ES-I3 (cell line): ENCODE measurements at regions not wholly inside any gene's neighbourhood (a gene's known extent, or its start where the extent isn't known, plus 50 kb on each side); places are given as distances from the start of the nearest gene placed in this dataset.
"Not testable (repeated sequence)": the region's sequence is repeated elsewhere in the genome, so short reads cannot be mapped to it uniquely, and the experiment has no call there.

Source experiments
- H3K36me3 ChIP-seq: 2 replicates; pipeline ENCODE4 v1.6.1; 2013; ENCODE audit warnings: mild to moderate bottlenecking, low read length, control low read depth, moderate library complexity; ENCODE audit not compliant: insufficient read depth
- H3K4me1 ChIP-seq: 2 replicates; pipeline ENCODE4 v1.6.1; 2013; ENCODE audit warnings: mild to moderate bottlenecking, control low read depth, low read length; ENCODE audit not compliant: insufficient read depth
- H3K9ac ChIP-seq: 2 replicates; pipeline ENCODE4 v1.6.1; 2013; ENCODE audit warnings: low read depth, mild to moderate bottlenecking, low read length, moderate library complexity
- H3K9me3 ChIP-seq: 2 replicates; pipeline ENCODE4 v1.6.1; 2013; ENCODE audit warnings: mild to moderate bottlenecking, low read length, moderate library complexity; ENCODE audit not compliant: control insufficient read depth, insufficient read depth

- no peak overlapping the region for H3K9ac ChIP-seq
- H3K9me3 ChIP-seq, result no peaks in the 10 kb centered on the region
- peaks cover 4% of the 10 kb centered on the region for H3K4me1 ChIP-seq
- no peaks in the 10 kb centered on the region for H3K36me3 ChIP-seq
Measured at GRCh38 chr3:4067893-4068292, 235.3 kb upstream of the SETMAR start.

GRCh38 chr3:4069796-4070195, 233.4 kb upstream of the SETMAR start:
- Histone ChIP-seq H3K4me1 (peaks cover 4% of the 10 kb centered on the region), H3K36me3 (no peaks in the 10 kb centered on the region), H3K9ac (no peak overlapping the region), H3K9me3 (no peaks in the 10 kb centered on the region)

- Histone ChIP-seq H3K9ac (peak overlapping the region; percentile 31; the same call in 1 of the 2 replicates), H3K36me3 (no peaks in the 10 kb centered on the region), H3K9me3 (no peaks in the 10 kb centered on the region), H3K4me1 (peaks cover 4% of the 10 kb centered on the region)
Measured at GRCh38 chr3:4071481-4072184, 231.5 kb upstream of the SETMAR start.

GRCh38 chr3:4077278-4077677, 225.9 kb upstream of the SETMAR start:
- not testable (repeated sequence) for H3K9ac ChIP-seq, H3K36me3 ChIP-seq, H3K9me3 ChIP-seq, H3K4me1 ChIP-seq

- Histone ChIP-seq H3K9ac (no peak overlapping the region), H3K9me3 (no peaks in the 10 kb centered on the region), H3K4me1 (no peaks in the 10 kb centered on the region), H3K36me3 (no peaks in the 10 kb centered on the region)
Measured at GRCh38 chr3:4077950-4078349, 225.2 kb upstream of the SETMAR start.

- H3K36me3 ChIP-seq, result no peaks in the 10 kb centered on the region
- no peaks in the 10 kb centered on the region for H3K9me3 ChIP-seq
- H3K9ac ChIP-seq, result no peak overlapping the region
- H3K4me1 ChIP-seq, result no peaks in the 10 kb centered on the region
Measured at GRCh38 chr3:4078903-4079302, 224.3 kb upstream of the SETMAR start.

- Histone ChIP-seq H3K4me1 (no peaks in the 10 kb centered on the region), H3K9me3 (no peaks in the 10 kb centered on the region), H3K36me3 (no peaks in the 10 kb centered on the region), H3K9ac (no peak overlapping the region)
Measured at GRCh38 chr3:4079339-4080195, 223.6 kb upstream of the SETMAR start.

GRCh38 chr3:4083225-4084015, 219.7 kb upstream of the SETMAR start:
- no peak overlapping the region for H3K9ac ChIP-seq
- H3K36me3 ChIP-seq, result no peaks in the 10 kb centered on the region
- no peaks in the 10 kb centered on the region for H3K9me3 ChIP-seq
- no peaks in the 10 kb centered on the region for H3K4me1 ChIP-seq

- Histone ChIP-seq H3K36me3 (no peaks in the 10 kb centered on the region), H3K9ac (no peak overlapping the region), H3K9me3 (no peaks in the 10 kb centered on the region), H3K4me1 (no peaks in the 10 kb centered on the region)
Measured at GRCh38 chr3:4084271-4084670, 218.9 kb upstream of the SETMAR start.

GRCh38 chr3:4086662-4087061, 216.5 kb upstream of the SETMAR start:
- H3K9ac ChIP-seq, H3K36me3 ChIP-seq, H3K4me1 ChIP-seq, H3K9me3 ChIP-seq: not testable (repeated sequence)

- no peaks in the 10 kb centered on the region for H3K4me1 ChIP-seq
- no peaks in the 10 kb centered on the region for H3K36me3 ChIP-seq
- H3K9me3 ChIP-seq, result no peaks in the 10 kb centered on the region
Measured at GRCh38 chr3:4091786-4092185, 211.4 kb upstream of the SETMAR start.

GRCh38 chr3:4097801-4098200, 205.4 kb upstream of the SETMAR start:
- no peaks in the 10 kb centered on the region for H3K9me3 ChIP-seq
- no peaks in the 10 kb centered on the region for H3K4me1 ChIP-seq
- H3K9ac ChIP-seq, result no peak overlapping the region
- H3K36me3 ChIP-seq, result no peaks in the 10 kb centered on the region

More at GRCh38 chr3:4091786-4092185, 211.4 kb upstream of the SETMAR start:
- no peak overlapping the region for H3K9ac ChIP-seq

- Histone ChIP-seq H3K4me1 (no peaks in the 10 kb centered on the region), H3K9me3 (no peaks in the 10 kb centered on the region), H3K9ac (no peak overlapping the region), H3K36me3 (no peaks in the 10 kb centered on the region)
Measured at GRCh38 chr3:4099607-4100006, 203.6 kb upstream of the SETMAR start.

GRCh38 chr3:4107430-4107829, 195.7 kb upstream of the SETMAR start:
- no peaks in the 10 kb centered on the region for H3K9me3 ChIP-seq
- H3K4me1 ChIP-seq, result no peaks in the 10 kb centered on the region
- no peak overlapping the region for H3K9ac ChIP-seq
- no peaks in the 10 kb centered on the region for H3K36me3 ChIP-seq
